GM12878 (cell line): ENCODE measurements at regions not wholly inside any gene's neighbourhood (a gene's known extent, or its start where the extent isn't known, plus 50 kb on each side); places are given as distances from the start of the nearest gene placed in this dataset.
A peak's percentile ranks its signal among the peaks of the same experiment; 100 is the strongest.

Experiments used
- ATAC-seq: fragments of 200-7000 bp; cut with Tn5 transposase; 3 replicates; pipeline ENCODE4 v1.9.1; 2020; ENCODE audit warnings: mild to moderate bottlenecking, moderate library complexity
- BruUV-seq: library from RNA; stranded (reverse); fragments of 400-500 nt; replicated peaks from 2 replicates; lab custom pipeline; 2021; lab: Mats Ljungman, UMichigan
- CTCF ChIA-PET: fragments of 300-600 bp; sonication (Branson Sonifier 250); formaldehyde crosslinking; extraction: SDS; loops from one replicate; lab custom pipeline; 2021; ENCODE audit warnings: inconsistent platforms; lab: Yijun Ruan, JAX
- POLR2A ChIA-PET: fragments of 350-600 bp; formaldehyde crosslinking; extraction: SDS; loops from one replicate; lab custom pipeline; 2021; ENCODE audit warnings: inconsistent platforms; lab: Charles Lee
- RAD21 ChIA-PET: fragments of 300-600 bp; sonication (Branson Sonifier 250); formaldehyde crosslinking; loops from one replicate; lab custom pipeline; 2023; ENCODE audit warnings: antibody characterized with exemption; ENCODE audit not compliant: unreplicated experiment; lab: Charles Lee
- SMC1A ChIA-PET: fragments of 300-600 bp; sonication (Branson Sonifier 250); formaldehyde crosslinking; loops from one replicate; lab custom pipeline; 2023; ENCODE audit not compliant: unreplicated experiment, uncharacterized antibody; lab: Charles Lee
- DNase-seq: peaks from one replicate; pipeline ENCODE4 v3.0.0-alpha.2; 2011; ENCODE audit warnings: low read depth, low spot score
- FAIRE-seq: peaks from 3 replicates; lab custom pipeline; 2011; peaks lifted over from hg19 to GRCh38; lab: Jason Lieb, UNC
- H2AFZ ChIP-seq: 2 replicates; pipeline ENCODE4 v1.6.0; 2011; ENCODE audit warnings: low read depth, low read length, control low read depth; ENCODE audit not compliant: control insufficient read depth
- H3K27ac ChIP-seq: 2 replicates; pipeline ENCODE4 v1.5.1; 2011; ENCODE audit warnings: control low read depth; ENCODE audit not compliant: control insufficient read depth, insufficient read depth
- H3K27me3 ChIP-seq, 2 experiments: replicated peaks in 1 of 2; 2 replicates each; pipeline versions ENCODE4 v1.6.0 to v1.6.1; 2011; ENCODE audit warnings: low read length in 1 of 2; ENCODE audit not compliant: control insufficient read depth in 2 of 2, insufficient read depth in 2 of 2
- H3K36me3 ChIP-seq, 2 experiments: 2 replicates each; pipeline ENCODE4 v1.5.1; 2011; ENCODE audit warnings: low read length in 1 of 2; ENCODE audit not compliant: control insufficient read depth in 2 of 2, insufficient read depth in 2 of 2
- H3K4me1 ChIP-seq: 2 replicates; pipeline ENCODE4 v1.6.1; 2011; ENCODE audit warnings: mild to moderate bottlenecking, low read length, moderate library complexity, mixed read lengths; ENCODE audit not compliant: control insufficient read depth, insufficient read depth
- H3K4me2 ChIP-seq: 2 replicates; pipeline ENCODE4 v1.6.0; 2011; ENCODE audit warnings: control low read depth; ENCODE audit not compliant: control insufficient read depth, insufficient read depth
- H3K4me3 ChIP-seq: fragments of 200-600 bp; sonication (generic); 2 replicates; pipeline ENCODE4 v1.5.1; 2016
- H3K79me2 ChIP-seq: 2 replicates; pipeline ENCODE4 v1.6.0; 2011; ENCODE audit warnings: low read length; ENCODE audit not compliant: control insufficient read depth, insufficient read depth
- H3K9ac ChIP-seq: 2 replicates; pipeline ENCODE4 v1.8.0; 2011; ENCODE audit warnings: low read length, control low read depth, mixed read lengths; ENCODE audit not compliant: control insufficient read depth, insufficient read depth
- H3K9me3 ChIP-seq: replicated peaks from 3 replicates; pipeline ENCODE4 v1.5.1; 2011; ENCODE audit warnings: mild to moderate bottlenecking, low read length; ENCODE audit not compliant: control insufficient read depth, insufficient read depth
- H4K20me1 ChIP-seq: 2 replicates; pipeline ENCODE4 v1.6.0; 2011; ENCODE audit not compliant: control insufficient read depth, insufficient read depth
- GABPA ChIP-seq: IDR thresholded peaks from 2 replicates; pipeline ENCODE4 v1.6.1; 2014; ENCODE audit warnings: antibody characterized with exemption, low read depth, mild to moderate bottlenecking, inconsistent platforms
- NKRF ChIP-seq: fragments of 450-650 bp; conservative IDR thresholded peaks from 2 replicates; pipeline ENCODE4 v1.6.1; 2017; ENCODE audit warnings: mild to moderate bottlenecking, moderate library complexity
- PAX8 ChIP-seq: fragments of 450-650 bp; IDR thresholded peaks from 2 replicates; pipeline ENCODE4 v1.6.1; 2017; ENCODE audit warnings: mild to moderate bottlenecking, moderate library complexity
- PML ChIP-seq: IDR thresholded peaks from 2 replicates; pipeline ENCODE4 v1.6.1; 2012; ENCODE audit warnings: low read length, inconsistent platforms
- SPI1 ChIP-seq: IDR thresholded peaks from 2 replicates; pipeline ENCODE4 v1.6.1; 2011; ENCODE audit warnings: low read depth, mild to moderate bottlenecking, low read length, moderate library complexity, borderline replicate concordance; ENCODE audit not compliant: insufficient read depth
- SRF ChIP-seq, 2 experiments: IDR thresholded peaks; 2 replicates each; pipeline ENCODE4 v1.6.1; 2011; ENCODE audit warnings: low read depth in 2 of 2, low read length in 2 of 2, mild to moderate bottlenecking in 1 of 2, moderate library complexity in 1 of 2
- TCF3 ChIP-seq: IDR thresholded peaks from 2 replicates; pipeline ENCODE4 v1.6.1; 2012; ENCODE audit warnings: low read depth, mild to moderate bottlenecking, low read length, borderline replicate concordance; ENCODE audit not compliant: insufficient read depth
- ZBTB4 ChIP-seq: fragments of 450-650 bp; formaldehyde crosslinking; IDR thresholded peaks from 2 replicates; pipeline ENCODE4 v1.4.0; 2022; ENCODE audit warnings: mild to moderate bottlenecking, moderate library complexity
- WGBS: methylation state at CpG from one replicate; pipeline ENCODE4 v1.1.6; 2016; ENCODE audit warnings: low lambda C conversion rate; ENCODE audit not compliant: insufficient replicate concordance, insufficient coverage; ENCODE audit errors: missing lambda C conversion rate; 5-methylcytosine and 5-hydroxymethylcytosine counted together
- in situ Hi-C: fragments of 300-500 bp; cut with MboI; formaldehyde crosslinking; loops from 9 replicates; pipeline ENCODE4 v1.14.3; 2018; ENCODE audit warnings: mixed read lengths
- intact Hi-C: fragments of 100-400 bp; cut with micrococcal nuclease; formaldehyde crosslinking; loops from one replicate; pipeline ENCODE4 v1.14.2; 2022; ENCODE audit not compliant: unreplicated experiment
- TF ChIP-seq, protein P1 (sequence below): IDR thresholded peaks from 2 replicates; pipeline ENCODE4 v1.6.1; 2012; ENCODE audit warnings: low read depth, low read length, improper control_type of control experiment
- TF ChIP-seq, protein P2 (sequence below): fragments of 150-350 bp; IDR thresholded peaks from 2 replicates; pipeline ENCODE4 v1.6.1; 2014; ENCODE audit warnings: mild to moderate bottlenecking, low read depth, low read length

GRCh38 chr1:234927971-234928640 is 200.5 kb downstream of the TOMM20 start:
- Histone ChIP-seq H3K4me1 (peaks cover 65% of the 10 kb centered on the region), H3K4me3 (0 out of 2 replicates have a peak overlapping the region, but pooled peaks have one; percentile 60), H4K20me1 (no peaks in the 10 kb centered on the region), H2AFZ (no peak overlapping the region), H3K79me2 (peaks cover 2% of the 10 kb centered on the region; the same call in 1 of the 2 replicates), H3K4me2 (peak overlapping the region; percentile 88), H3K9me3 (no peaks in the 10 kb centered on the region; the same call in 1 of the 3 replicates), H3K27ac (peak overlapping the region; percentile 95), H3K27me3 (no peaks in the 10 kb centered on the region), H3K36me3 (no peaks in the 10 kb centered on the region), H3K9ac (peak overlapping the region; percentile 75; the same call in 1 of the 2 replicates)
- in situ Hi-C loops = no loop called here
- SMC1A ChIA-PET = interaction anchor here (0.8 to 4.0 kb wide), 18 partner anchors 13 to 156 kb away, joined by 3 to 26 read pairs (median 6); no protein-coding TSS in a partner anchor
- intact Hi-C loops = loop anchor here (1.0 to 2.0 kb wide), 7 partner anchors 35 to 429 kb away; partner anchors contain the start of gene IRF2BP2
- CTCF ChIA-PET = interaction anchor here (0.7 to 1.3 kb wide), 2 partner anchors 27 to 29 kb away, joined by 4 to 6 read pairs; no protein-coding TSS in a partner anchor
- RAD21 ChIA-PET = interaction anchor here (0.6 to 5.5 kb wide), 12 partner anchors 17 to 335 kb away, joined by 3 to 48 read pairs (median 3); no protein-coding TSS in a partner anchor
- POLR2A ChIA-PET = interaction anchor here (0.5 to 2.4 kb wide), 10 partner anchors 12 to 372 kb away, joined by 3 to 8 read pairs (median 3); no protein-coding TSS in a partner anchor
- TF ChIP-seq PAX8 (no peak), PML (no peak), SRF (IDR thresholded peaks at IDR 0.05; ENCODE audit: low read depth in 2 of 2, low read length in 2 of 2) (no peak), GABPA (no peak), SPI1 (no peak), ZBTB4 (CRISPR knock-in tag) (no peak), NKRF (no peak), TCF3 (no peak)
- TF ChIP-seq, protein P1, sequence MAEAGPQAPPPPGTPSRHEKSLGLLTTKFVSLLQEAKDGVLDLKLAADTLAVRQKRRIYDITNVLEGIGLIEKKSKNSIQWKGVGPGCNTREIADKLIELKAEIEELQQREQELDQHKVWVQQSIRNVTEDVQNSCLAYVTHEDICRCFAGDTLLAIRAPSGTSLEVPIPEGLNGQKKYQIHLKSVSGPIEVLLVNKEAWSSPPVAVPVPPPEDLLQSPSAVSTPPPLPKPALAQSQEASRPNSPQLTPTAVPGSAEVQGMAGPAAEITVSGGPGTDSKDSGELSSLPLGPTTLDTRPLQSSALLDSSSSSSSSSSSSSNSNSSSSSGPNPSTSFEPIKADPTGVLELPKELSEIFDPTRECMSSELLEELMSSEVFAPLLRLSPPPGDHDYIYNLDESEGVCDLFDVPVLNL = no peak
- TF ChIP-seq, protein P2, sequence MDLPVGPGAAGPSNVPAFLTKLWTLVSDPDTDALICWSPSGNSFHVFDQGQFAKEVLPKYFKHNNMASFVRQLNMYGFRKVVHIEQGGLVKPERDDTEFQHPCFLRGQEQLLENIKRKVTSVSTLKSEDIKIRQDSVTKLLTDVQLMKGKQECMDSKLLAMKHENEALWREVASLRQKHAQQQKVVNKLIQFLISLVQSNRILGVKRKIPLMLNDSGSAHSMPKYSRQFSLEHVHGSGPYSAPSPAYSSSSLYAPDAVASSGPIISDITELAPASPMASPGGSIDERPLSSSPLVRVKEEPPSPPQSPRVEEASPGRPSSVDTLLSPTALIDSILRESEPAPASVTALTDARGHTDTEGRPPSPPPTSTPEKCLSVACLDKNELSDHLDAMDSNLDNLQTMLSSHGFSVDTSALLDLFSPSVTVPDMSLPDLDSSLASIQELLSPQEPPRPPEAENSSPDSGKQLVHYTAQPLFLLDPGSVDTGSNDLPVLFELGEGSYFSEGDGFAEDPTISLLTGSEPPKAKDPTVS = no peak
- DNase-seq (no peak), ATAC-seq (no peak), FAIRE-seq (no peak)
- WGBS = 83% methylated on average over 10 of the region's 10 CpGs
- TSS peak; percentile 81 for BruUV-seq
